C4-2B (cell line): ENCODE measurements at regions not wholly inside any gene's neighbourhood (a gene's known extent, or its start where the extent isn't known, plus 50 kb on each side); places are given as distances from the start of the nearest gene placed in this dataset.

Source experiments
- H3K27ac ChIP-seq: fragments of 450-650 bp; 2 replicates; pipeline ENCODE4 v1.5.1; 2017
- ZFX ChIP-seq: fragments of 450-650 bp; IDR thresholded peaks from 2 replicates; pipeline ENCODE4 v1.6.1; 2017
- TF ChIP-seq, protein P1 (sequence below): fragments of 450-650 bp; conservative IDR thresholded peaks from 2 replicates; pipeline ENCODE4 v1.5.1; 2017; ENCODE audit warnings: mild to moderate bottlenecking

DNA sequence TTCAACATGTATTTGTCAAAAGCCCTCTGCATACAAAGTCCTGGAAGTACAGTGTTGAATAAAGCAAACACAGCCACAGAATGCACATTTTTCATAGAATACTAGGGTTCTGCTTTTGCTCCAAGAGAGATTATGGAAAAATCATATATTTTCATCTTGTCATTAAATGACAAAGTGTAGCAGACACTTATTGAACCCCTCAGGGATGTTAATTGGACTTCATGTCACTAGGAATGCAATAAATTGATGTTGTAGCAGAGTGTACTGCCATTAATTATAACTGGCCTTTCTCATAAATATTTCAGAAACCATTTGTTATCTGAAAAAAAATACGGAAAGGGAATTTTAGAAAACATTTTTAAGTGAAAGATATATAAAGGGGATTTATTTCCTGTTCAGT, 64.5 kb upstream of the TAC1 start:
- TF ChIP-seq, protein P1, sequence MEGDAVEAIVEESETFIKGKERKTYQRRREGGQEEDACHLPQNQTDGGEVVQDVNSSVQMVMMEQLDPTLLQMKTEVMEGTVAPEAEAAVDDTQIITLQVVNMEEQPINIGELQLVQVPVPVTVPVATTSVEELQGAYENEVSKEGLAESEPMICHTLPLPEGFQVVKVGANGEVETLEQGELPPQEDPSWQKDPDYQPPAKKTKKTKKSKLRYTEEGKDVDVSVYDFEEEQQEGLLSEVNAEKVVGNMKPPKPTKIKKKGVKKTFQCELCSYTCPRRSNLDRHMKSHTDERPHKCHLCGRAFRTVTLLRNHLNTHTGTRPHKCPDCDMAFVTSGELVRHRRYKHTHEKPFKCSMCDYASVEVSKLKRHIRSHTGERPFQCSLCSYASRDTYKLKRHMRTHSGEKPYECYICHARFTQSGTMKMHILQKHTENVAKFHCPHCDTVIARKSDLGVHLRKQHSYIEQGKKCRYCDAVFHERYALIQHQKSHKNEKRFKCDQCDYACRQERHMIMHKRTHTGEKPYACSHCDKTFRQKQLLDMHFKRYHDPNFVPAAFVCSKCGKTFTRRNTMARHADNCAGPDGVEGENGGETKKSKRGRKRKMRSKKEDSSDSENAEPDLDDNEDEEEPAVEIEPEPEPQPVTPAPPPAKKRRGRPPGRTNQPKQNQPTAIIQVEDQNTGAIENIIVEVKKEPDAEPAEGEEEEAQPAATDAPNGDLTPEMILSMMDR = no peak
- TF ChIP-seq ZFX = no peak
- no peak overlapping the region for H3K27ac ChIP-seq

DNA sequence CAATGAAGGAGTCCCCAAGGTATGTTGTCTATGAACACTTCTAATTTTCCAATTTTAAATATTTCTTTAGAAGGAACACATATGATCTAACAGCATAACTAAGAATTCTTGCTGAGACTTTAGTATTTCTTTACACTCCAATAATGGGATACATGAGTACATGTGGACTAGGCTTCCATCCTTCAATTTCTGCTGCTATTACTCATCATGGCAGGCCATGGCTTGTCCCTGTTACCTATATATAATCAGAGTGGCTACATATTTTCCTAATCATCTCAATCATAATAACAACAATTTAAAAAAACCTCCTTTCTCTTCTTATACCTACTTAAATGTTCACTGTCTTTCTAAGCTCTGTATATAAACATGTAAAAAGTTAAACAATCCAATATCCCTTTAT, 60.3 kb upstream of the TAC1 start:
- no peak overlapping the region for H3K27ac ChIP-seq
- TF ChIP-seq, protein P1 = no peak
- TF ChIP-seq ZFX = no peak

DNA sequence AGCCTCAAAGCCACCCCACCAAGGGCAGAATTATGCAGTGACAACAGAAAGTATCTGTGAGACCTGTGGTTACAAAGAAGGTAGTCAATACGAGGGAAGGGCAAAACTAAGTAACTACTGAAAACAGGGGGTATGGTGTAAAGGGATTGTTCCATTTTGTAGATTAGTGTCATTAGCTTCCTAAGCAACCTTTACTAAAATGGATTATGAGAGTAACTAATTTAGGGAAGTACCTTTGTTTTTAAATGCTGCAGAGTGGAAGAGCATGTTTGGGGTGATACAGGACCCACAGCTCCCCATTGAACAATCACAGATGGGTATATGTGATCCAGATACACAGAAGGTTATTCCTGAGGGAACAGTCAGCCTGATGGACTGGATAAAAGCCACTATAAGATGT, 51.3 kb upstream of the TAC1 start:
- no peak for TF ChIP-seq ZFX
- H3K27ac ChIP-seq = no peak overlapping the region
